ENCODE measurements at regions not wholly inside any gene's neighbourhood (a gene's known extent, or its start where the extent isn't known, plus 50 kb on each side); places are given as distances from the start of the nearest gene placed in this dataset.

- Mint-ChIP-seq H3K4me1 (peaks cover 11% of the 10 kb centered on the region), H3K36me3 (no peaks in the 10 kb centered on the region), H3K27ac (no peak overlapping the region), H3K27me3 (ENCODE audit: low read depth) (no peaks in the 10 kb centered on the region), H3K9me3 (peaks cover 5% of the 10 kb centered on the region; the same call in 1 of the 2 replicates), H3K4me3 (no peak overlapping the region)
- ChIA-PET POLR2A (no interaction called here), CTCF (interaction anchor here (1.0 kb wide), 1 partner anchor 202 kb away, joined by 3 read pairs; no protein-coding TSS in a partner anchor)
- no peak for ATAC-seq
- DNase-seq (ENCODE audit: low spot score) = no peak
- TF ChIP-seq NFYB (CRISPR knock-in tag; conservative IDR thresholded peaks at IDR 0.05; ENCODE audit: low read depth) (no peak), NFE2L1 (CRISPR knock-in tag; IDR thresholded peaks at IDR 0.05) (no peak), KAT7 (CRISPR knock-in tag; IDR thresholded peaks at IDR 0.05; ENCODE audit: borderline replicate concordance) (no peak), GTF2I (CRISPR knock-in tag; conservative IDR thresholded peaks at IDR 0.05) (no peak), RORB (CRISPR knock-in tag; IDR thresholded peaks at IDR 0.05) (no peak), JAZF1 (CRISPR knock-in tag; IDR thresholded peaks at IDR 0.05) (no peak), TEAD1 (CRISPR knock-in tag; IDR thresholded peaks at IDR 0.05) (no peak), ATF3 (CRISPR knock-in tag; conservative IDR thresholded peaks at IDR 0.05) (no peak), USF1 (CRISPR knock-in tag; IDR thresholded peaks at IDR 0.05) (no peak), PRRX2 (CRISPR knock-in tag; IDR thresholded peaks at IDR 0.05) (no peak), ATF2 (CRISPR knock-in tag; IDR thresholded peaks at IDR 0.05; ENCODE audit: borderline replicate concordance, low read depth) (no peak), FOXP1 (CRISPR knock-in tag; IDR thresholded peaks at IDR 0.05; ENCODE audit: borderline replicate concordance) (no peak), ARID4B (CRISPR knock-in tag; IDR thresholded peaks at IDR 0.05; ENCODE audit: borderline replicate concordance) (no peak), ZNF281 (CRISPR knock-in tag; IDR thresholded peaks at IDR 0.05) (no peak), ZNF263 (CRISPR knock-in tag; IDR thresholded peaks at IDR 0.05; ENCODE audit: low read depth) (no peak), MXD4 (CRISPR knock-in tag; IDR thresholded peaks at IDR 0.05; ENCODE audit: borderline replicate concordance) (no peak)
- TF ChIP-seq, protein P1, sequence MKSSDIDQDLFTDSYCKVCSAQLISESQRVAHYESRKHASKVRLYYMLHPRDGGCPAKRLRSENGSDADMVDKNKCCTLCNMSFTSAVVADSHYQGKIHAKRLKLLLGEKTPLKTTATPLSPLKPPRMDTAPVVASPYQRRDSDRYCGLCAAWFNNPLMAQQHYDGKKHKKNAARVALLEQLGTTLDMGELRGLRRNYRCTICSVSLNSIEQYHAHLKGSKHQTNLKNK (CRISPR knock-in tag; IDR thresholded peaks at IDR 0.05) = no peak
Measured at GRCh38 chr5:112646139-112646936, 91.3 kb upstream of the APC start.

All from WTC11 (cell line).